ENCODE measurements at regions not wholly inside any gene's neighbourhood (a gene's known extent, or its start where the extent isn't known, plus 50 kb on each side); places are given as distances from the start of the nearest gene placed in this dataset.

- TF ChIP-seq, protein P1, sequence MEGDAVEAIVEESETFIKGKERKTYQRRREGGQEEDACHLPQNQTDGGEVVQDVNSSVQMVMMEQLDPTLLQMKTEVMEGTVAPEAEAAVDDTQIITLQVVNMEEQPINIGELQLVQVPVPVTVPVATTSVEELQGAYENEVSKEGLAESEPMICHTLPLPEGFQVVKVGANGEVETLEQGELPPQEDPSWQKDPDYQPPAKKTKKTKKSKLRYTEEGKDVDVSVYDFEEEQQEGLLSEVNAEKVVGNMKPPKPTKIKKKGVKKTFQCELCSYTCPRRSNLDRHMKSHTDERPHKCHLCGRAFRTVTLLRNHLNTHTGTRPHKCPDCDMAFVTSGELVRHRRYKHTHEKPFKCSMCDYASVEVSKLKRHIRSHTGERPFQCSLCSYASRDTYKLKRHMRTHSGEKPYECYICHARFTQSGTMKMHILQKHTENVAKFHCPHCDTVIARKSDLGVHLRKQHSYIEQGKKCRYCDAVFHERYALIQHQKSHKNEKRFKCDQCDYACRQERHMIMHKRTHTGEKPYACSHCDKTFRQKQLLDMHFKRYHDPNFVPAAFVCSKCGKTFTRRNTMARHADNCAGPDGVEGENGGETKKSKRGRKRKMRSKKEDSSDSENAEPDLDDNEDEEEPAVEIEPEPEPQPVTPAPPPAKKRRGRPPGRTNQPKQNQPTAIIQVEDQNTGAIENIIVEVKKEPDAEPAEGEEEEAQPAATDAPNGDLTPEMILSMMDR (IDR thresholded peaks at IDR 0.05; ENCODE audit: borderline replicate concordance, insufficient read depth, low read depth, low read length): no peak
- H3K4me3 ChIP-seq (ENCODE audit: low read depth, low read length): no peak overlapping the region
Measured at GRCh38 chr2:138176862-138177439, 212.7 kb downstream of the HNMT start.

DNA sequence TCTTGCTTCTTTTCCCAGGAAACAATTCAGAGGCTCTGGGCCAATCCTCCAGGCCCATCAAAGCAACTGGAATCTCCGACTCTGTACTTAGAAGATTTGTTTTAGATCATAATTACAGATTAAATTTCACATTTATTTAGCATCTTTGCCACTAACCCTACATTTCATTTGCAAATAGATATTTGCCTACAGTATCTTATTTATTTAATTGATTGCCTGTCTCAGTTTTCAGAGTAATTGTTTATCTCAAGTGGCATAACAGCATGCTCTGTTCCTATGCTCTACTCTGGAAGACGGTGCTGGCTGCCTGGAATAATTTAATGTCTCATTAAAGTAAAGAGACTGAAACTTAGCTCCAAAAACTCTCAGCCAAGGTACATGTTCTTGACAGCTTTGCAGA lies 213.4 kb downstream of the HNMT start:
- H3K4me3 ChIP-seq (ENCODE audit: low read depth, low read length): no peak overlapping the region
- TF ChIP-seq, protein P1 (IDR thresholded peaks at IDR 0.05; ENCODE audit: borderline replicate concordance, insufficient read depth, low read depth, low read length): no peak

DNA sequence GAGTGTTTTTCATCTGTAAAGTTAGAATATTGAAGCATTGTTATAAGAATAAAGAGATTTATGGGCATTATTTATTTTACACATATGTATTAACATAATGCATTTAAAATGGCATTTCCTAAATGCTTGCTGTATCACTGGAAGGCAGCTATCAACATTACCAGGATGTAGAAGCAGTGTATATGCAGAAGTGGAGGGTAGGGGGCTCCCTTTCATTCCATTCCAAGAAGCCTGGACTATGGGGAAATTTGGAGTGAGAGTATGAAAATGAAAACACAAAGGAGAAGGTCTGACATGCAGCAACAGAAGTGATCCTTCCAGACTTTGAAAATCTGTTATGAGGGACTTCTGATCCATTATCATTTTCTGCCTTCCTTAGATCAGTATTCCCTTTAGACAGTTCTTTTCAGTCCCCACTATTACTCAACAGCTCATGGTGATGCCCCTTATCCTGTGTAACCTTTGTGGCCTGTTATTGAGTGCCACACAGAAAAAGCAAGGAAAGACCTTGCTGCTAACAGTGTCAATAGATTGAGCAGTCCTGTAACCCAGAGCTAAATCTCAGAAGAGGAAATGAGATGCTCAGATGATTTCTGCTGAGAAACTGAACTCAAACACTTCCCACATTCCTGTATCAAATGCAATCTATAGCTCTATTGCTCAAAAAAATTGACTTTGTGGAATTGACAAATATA lies 216.6 kb downstream of the HNMT start:
- TF ChIP-seq, protein P1 (IDR thresholded peaks at IDR 0.05; ENCODE audit: borderline replicate concordance, insufficient read depth, low read depth, low read length): no peak

DNA sequence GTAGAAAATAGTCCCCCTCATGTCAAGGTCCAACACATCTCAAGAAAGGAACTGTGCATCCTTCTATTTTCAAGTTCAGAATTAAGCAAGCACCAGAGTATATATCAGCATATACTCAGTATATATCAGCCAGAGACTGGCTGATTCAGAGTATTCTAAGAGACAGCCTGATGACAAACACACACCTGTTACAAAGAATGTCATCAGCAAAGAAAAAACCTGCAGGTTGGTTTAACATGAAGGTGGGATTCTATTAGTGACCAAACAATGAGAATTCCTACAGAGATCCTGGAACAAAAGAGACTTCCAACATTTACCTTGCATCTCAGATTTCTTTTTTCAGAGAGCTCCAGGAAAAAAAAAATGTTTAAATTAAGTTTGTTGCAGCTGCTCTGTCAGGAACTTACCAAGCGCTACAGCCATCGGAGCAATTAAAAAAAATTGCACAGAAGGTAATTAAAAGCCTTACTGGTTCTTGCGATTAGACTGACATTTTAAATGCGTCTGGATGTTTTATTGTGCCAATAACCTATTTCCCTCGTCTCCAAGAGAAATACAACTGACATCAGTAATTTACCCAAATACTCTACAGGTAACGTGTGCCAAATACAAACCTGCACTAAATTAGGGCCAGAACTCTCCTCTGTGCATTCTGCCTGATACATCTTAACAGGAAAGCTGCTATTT lies 218.1 kb downstream of the HNMT start:
- no peak overlapping the region for H3K4me3 ChIP-seq (ENCODE audit: low read depth, low read length)
- TF ChIP-seq, protein P1 (IDR thresholded peaks at IDR 0.05; ENCODE audit: borderline replicate concordance, insufficient read depth, low read depth, low read length): no peak

More for the DNA sequence above, 216.6 kb downstream of the HNMT start:
- H3K4me3 ChIP-seq (ENCODE audit: low read depth, low read length): no peak overlapping the region

DNA sequence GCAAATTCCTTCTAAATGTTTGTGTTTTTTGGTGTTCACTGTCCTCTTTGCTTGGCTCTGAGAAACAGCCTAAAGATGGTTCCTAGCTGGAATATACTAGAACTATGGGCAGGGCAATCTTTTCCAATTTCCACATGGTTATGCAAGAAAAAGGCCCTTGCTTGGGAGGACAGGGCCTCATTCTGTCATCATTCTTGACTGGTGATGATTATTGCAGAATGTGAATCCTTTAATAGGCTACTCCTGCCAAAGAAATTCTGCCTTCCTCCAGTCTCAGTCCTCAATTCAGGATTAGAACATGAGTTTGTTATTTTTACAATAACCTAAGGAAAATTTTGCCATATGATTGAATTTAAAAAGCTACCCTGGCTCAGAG lies 218.7 kb downstream of the HNMT start:
- TF ChIP-seq, protein P1 (IDR thresholded peaks at IDR 0.05; ENCODE audit: borderline replicate concordance, insufficient read depth, low read depth, low read length): no peak
- H3K4me3 ChIP-seq (ENCODE audit: low read depth, low read length): no peak overlapping the region

GRCh38 chr2:138183705-138184104 lies 219.4 kb downstream of the HNMT start:
- no peak overlapping the region for H3K4me3 ChIP-seq (ENCODE audit: low read depth, low read length)

More at GRCh38 chr2:138183705-138184104, 219.4 kb downstream of the HNMT start:
- TF ChIP-seq, protein P1 (IDR thresholded peaks at IDR 0.05; ENCODE audit: borderline replicate concordance, insufficient read depth, low read depth, low read length): no peak

All from GM12875 (cell line).